ENCODE measurements at regions not wholly inside any gene's neighbourhood (a gene's known extent, or its start where the extent isn't known, plus 50 kb on each side); places are given as distances from the start of the nearest gene placed in this dataset.

DNA sequence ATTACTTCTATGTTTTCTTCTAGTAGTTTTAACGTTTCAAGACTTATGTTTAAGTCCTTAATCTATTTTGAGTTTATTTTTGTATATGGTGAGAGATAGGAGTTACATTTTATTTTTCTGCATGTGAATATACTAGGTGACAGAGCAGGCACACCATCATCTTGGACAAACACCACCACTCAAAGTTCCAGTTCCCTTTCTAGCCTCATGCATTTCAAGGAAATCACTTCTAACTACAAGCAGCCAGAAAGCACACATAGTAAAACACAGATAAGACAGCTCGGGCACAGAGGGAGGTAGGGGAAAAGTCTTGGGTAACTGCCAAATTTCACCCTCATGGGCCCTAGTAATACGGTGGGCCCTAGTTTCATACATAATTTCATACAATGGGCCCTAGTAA is 609.4 kb upstream of the HS3ST5 start:
- WGBS (ENCODE audit: insufficient coverage, insufficient replicate concordance, low lambda C conversion rate, missing lambda C conversion rate) = 16% methylated on average over 3 of the region's 3 CpGs
- Histone ChIP-seq H3K36me3 (ENCODE audit: control insufficient read depth in 2 of 2, insufficient read depth in 2 of 2, low read length in 1 of 2) (no peaks in the 10 kb centered on the region), H3K4me1 (ENCODE audit: control insufficient read depth, insufficient read depth, low read length) (no peaks in the 10 kb centered on the region), H3K9me3 (replicated peaks; ENCODE audit: control insufficient read depth, insufficient read depth, low read length) (no peaks in the 10 kb centered on the region; the same call in 2 of the 3 replicates), H3K4me3 (no peak overlapping the region), H3K4me2 (ENCODE audit: control insufficient read depth, insufficient read depth) (no peak overlapping the region), H2AFZ (ENCODE audit: control insufficient read depth, low read depth, low read length) (no peak overlapping the region), H3K79me2 (ENCODE audit: control insufficient read depth, insufficient read depth, low read length) (no peaks in the 10 kb centered on the region), H4K20me1 (ENCODE audit: control insufficient read depth, insufficient read depth) (no peaks in the 10 kb centered on the region), H3K27me3 (replicated peaks in 1 of 2; ENCODE audit: control insufficient read depth in 2 of 2, insufficient read depth in 2 of 2, low read length in 1 of 2) (no peaks in the 10 kb centered on the region), H3K27ac (ENCODE audit: control insufficient read depth, insufficient read depth) (no peak overlapping the region), H3K9ac (ENCODE audit: control insufficient read depth, insufficient read depth, low read length) (no peak overlapping the region)
- in situ Hi-C loops (cut with MboI) (no loop called here), intact Hi-C loops (cut with micrococcal nuclease; ENCODE audit: unreplicated experiment) (loop anchor here (10.0 kb wide), 1 partner anchor 207 kb away; no protein-coding TSS in a partner anchor)
- TF ChIP-seq SPI1 (IDR thresholded peaks at IDR 0.05; ENCODE audit: borderline replicate concordance, insufficient read depth, low read depth, low read length) (peak; percentile 40; the same call in 1 of the 2 replicates), MYC (IDR thresholded peaks at IDR 0.05; ENCODE audit: insufficient read depth, insufficient read length, insufficient replicate concordance, low read length, severe bottlenecking) (no peak)
- no peak for DNase-seq (ENCODE audit: low read depth, low spot score)
- no peak for FAIRE-seq
- no TSS peak for BruUV-seq (replicated peaks)
- ATAC-seq = peak; percentile 67
- POLR2A ChIA-PET = no interaction called here
- RAD21 ChIA-PET (ENCODE audit: unreplicated experiment) = interaction anchor here (1.1 kb wide), 1 partner anchor 41 kb away, joined by 5 read pairs; no protein-coding TSS in a partner anchor
- SMC1A ChIA-PET (ENCODE audit: uncharacterized antibody, unreplicated experiment) = interaction anchor here (1.2 to 1.5 kb wide), 3 partner anchors 8 to 11 kb away, joined by 3 to 6 read pairs (median 4); no protein-coding TSS in a partner anchor
- CTCF ChIA-PET = no interaction called here

DNA sequence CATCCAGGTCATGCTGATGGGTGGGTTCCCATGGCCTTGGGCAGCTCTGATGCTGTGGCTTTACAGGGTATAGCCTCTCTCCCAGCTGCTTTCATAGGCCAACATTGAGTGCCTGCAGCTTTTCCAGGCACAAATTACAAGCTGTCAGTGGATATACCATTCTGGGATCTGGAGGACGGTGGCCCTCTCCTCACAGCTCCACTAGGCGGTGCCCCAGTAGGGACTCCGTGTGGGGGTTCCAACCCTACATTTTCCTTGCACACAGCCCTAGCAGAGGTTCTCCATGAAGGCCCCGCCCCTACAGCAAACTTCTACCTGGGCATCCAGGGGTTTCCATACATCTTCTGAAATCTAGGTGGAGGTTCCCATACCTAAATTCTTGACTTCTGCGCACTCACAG is 602.6 kb upstream of the HS3ST5 start:
- ChIA-PET CTCF (interaction anchor here (0.8 kb wide), 1 partner anchor 18 kb away, joined by 3 read pairs; no protein-coding TSS in a partner anchor), SMC1A (ENCODE audit: uncharacterized antibody, unreplicated experiment) (no interaction called here), POLR2A (no interaction called here), RAD21 (ENCODE audit: unreplicated experiment) (no interaction called here)
- Histone ChIP-seq H3K27ac (ENCODE audit: control insufficient read depth, insufficient read depth) (no peak overlapping the region), H3K79me2 (ENCODE audit: control insufficient read depth, insufficient read depth, low read length) (no peaks in the 10 kb centered on the region), H4K20me1 (ENCODE audit: control insufficient read depth, insufficient read depth) (no peaks in the 10 kb centered on the region), H3K36me3 (ENCODE audit: control insufficient read depth in 2 of 2, insufficient read depth in 2 of 2, low read length in 1 of 2) (no peaks in the 10 kb centered on the region), H3K4me3 (no peak overlapping the region), H3K4me1 (ENCODE audit: control insufficient read depth, insufficient read depth, low read length) (no peaks in the 10 kb centered on the region), H2AFZ (ENCODE audit: control insufficient read depth, low read depth, low read length) (no peak overlapping the region), H3K27me3 (replicated peaks in 1 of 2; ENCODE audit: control insufficient read depth in 2 of 2, insufficient read depth in 2 of 2, low read length in 1 of 2) (no peaks in the 10 kb centered on the region), H3K9ac (ENCODE audit: control insufficient read depth, insufficient read depth, low read length) (no peak overlapping the region), H3K9me3 (replicated peaks; ENCODE audit: control insufficient read depth, insufficient read depth, low read length) (no peaks in the 10 kb centered on the region; the same call in 2 of the 3 replicates), H3K4me2 (ENCODE audit: control insufficient read depth, insufficient read depth) (no peak overlapping the region)
- BruUV-seq (replicated peaks) = no TSS peak
- ATAC-seq = no peak
- 17% methylated on average over 5 of the region's 5 CpGs for WGBS (ENCODE audit: insufficient coverage, insufficient replicate concordance, low lambda C conversion rate, missing lambda C conversion rate)
- no peak for DNase-seq (ENCODE audit: low read depth, low spot score)
- intact Hi-C loops (cut with micrococcal nuclease; ENCODE audit: unreplicated experiment) (no loop called here), in situ Hi-C loops (cut with MboI) (no loop called here)
- FAIRE-seq = no peak
- no peak for TF ChIP-seq HCFC1 (IDR thresholded peaks at IDR 0.05; ENCODE audit: low read length)
- no peak for TF ChIP-seq NFIC (IDR thresholded peaks at IDR 0.05; ENCODE audit: low read depth, low read length)
- TF ChIP-seq, protein P1, sequence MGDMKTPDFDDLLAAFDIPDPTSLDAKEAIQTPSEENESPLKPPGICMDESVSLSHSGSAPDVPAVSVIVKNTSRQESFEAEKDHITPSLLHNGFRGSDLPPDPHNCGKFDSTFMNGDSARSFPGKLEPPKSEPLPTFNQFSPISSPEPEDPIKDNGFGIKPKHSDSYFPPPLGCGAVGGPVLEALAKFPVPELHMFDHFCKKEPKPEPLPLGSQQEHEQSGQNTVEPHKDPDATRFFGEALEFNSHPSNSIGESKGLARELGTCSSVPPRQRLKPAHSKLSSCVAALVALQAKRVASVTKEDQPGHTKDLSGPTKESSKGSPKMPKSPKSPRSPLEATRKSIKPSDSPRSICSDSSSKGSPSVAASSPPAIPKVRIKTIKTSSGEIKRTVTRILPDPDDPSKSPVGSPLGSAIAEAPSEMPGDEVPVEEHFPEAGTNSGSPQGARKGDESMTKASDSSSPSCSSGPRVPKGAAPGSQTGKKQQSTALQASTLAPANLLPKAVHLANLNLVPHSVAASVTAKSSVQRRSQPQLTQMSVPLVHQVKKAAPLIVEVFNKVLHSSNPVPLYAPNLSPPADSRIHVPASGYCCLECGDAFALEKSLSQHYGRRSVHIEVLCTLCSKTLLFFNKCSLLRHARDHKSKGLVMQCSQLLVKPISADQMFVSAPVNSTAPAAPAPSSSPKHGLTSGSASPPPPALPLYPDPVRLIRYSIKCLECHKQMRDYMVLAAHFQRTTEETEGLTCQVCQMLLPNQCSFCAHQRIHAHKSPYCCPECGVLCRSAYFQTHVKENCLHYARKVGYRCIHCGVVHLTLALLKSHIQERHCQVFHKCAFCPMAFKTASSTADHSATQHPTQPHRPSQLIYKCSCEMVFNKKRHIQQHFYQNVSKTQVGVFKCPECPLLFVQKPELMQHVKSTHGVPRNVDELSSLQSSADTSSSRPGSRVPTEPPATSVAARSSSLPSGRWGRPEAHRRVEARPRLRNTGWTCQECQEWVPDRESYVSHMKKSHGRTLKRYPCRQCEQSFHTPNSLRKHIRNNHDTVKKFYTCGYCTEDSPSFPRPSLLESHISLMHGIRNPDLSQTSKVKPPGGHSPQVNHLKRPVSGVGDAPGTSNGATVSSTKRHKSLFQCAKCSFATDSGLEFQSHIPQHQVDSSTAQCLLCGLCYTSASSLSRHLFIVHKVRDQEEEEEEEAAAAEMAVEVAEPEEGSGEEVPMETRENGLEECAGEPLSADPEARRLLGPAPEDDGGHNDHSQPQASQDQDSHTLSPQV (IDR thresholded peaks at IDR 0.05) = no peak
- TF ChIP-seq NFYA (IDR thresholded peaks at IDR 0.05; ENCODE audit: borderline replicate concordance, low read depth, low read length) = no peak
